Neural progenitor cell (in vitro differentiated cells): ENCODE measurements at regions not wholly inside any gene's neighbourhood (a gene's known extent, or its start where the extent isn't known, plus 50 kb on each side); places are given as distances from the start of the nearest gene placed in this dataset.

Source experiments
- EZH2 ChIP-seq: fragments of 200-600 bp; sonication (generic); IDR thresholded peaks from 2 replicates; pipeline ENCODE4 v1.6.1; 2017; ENCODE audit warnings: antibody characterized with exemption, mild to moderate bottlenecking, moderate library complexity
- EZH2phosphoT487 ChIP-seq: fragments of 200-600 bp; sonication (generic); IDR thresholded peaks from 2 replicates; pipeline ENCODE4 v1.6.1; 2017; ENCODE audit warnings: antibody characterized with exemption
- TF ChIP-seq, protein P1 (sequence below): fragments of 200-600 bp; sonication (generic); IDR thresholded peaks from 2 replicates; pipeline ENCODE4 v1.5.1; 2017; ENCODE audit warnings: antibody characterized with exemption, mild to moderate bottlenecking

DNA sequence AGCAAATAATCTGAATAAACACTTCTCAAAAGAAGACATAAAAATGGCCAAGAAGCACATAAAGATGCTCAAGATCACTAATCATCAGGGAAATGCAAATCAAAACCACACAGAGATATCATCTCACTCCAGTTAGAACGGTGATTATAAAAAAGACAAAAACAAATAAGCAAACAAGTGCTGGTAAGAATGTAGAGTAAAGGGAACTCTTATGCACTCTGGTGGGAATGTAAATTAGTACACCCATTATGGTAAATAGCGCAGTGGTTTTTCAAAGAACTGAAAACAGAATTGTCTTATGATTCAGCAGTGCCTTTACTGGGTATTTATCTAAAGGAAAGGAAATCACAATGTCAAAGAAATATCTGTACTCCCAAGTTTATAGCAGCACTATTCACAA is 343.2 kb downstream of the HAPSTR1 start:
- TF ChIP-seq, protein P1, sequence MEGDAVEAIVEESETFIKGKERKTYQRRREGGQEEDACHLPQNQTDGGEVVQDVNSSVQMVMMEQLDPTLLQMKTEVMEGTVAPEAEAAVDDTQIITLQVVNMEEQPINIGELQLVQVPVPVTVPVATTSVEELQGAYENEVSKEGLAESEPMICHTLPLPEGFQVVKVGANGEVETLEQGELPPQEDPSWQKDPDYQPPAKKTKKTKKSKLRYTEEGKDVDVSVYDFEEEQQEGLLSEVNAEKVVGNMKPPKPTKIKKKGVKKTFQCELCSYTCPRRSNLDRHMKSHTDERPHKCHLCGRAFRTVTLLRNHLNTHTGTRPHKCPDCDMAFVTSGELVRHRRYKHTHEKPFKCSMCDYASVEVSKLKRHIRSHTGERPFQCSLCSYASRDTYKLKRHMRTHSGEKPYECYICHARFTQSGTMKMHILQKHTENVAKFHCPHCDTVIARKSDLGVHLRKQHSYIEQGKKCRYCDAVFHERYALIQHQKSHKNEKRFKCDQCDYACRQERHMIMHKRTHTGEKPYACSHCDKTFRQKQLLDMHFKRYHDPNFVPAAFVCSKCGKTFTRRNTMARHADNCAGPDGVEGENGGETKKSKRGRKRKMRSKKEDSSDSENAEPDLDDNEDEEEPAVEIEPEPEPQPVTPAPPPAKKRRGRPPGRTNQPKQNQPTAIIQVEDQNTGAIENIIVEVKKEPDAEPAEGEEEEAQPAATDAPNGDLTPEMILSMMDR = no peak
- TF ChIP-seq EZH2 = no peak
- TF ChIP-seq EZH2phosphoT487 = no peak
